ENCODE measurements at regions not wholly inside any gene's neighbourhood (a gene's known extent, or its start where the extent isn't known, plus 50 kb on each side); places are given as distances from the start of the nearest gene placed in this dataset.

GRCh38 chrX:128365492-128365891 lies 313.3 kb upstream of the ACTRT1 start:
- DNase-seq, result no peak

GRCh38 chrX:128335671-128336070 lies 283.5 kb upstream of the ACTRT1 start:
- Histone ChIP-seq H3K36me3 (replicated peaks) (no peaks in the 10 kb centered on the region), H3K27me3 (replicated peaks) (no peaks in the 10 kb centered on the region), H3K27ac (no peak overlapping the region), H3K4me3 (ENCODE audit: low read depth, low read length) (no peak overlapping the region)
- no peak for DNase-seq
- TF ChIP-seq, protein P1, sequence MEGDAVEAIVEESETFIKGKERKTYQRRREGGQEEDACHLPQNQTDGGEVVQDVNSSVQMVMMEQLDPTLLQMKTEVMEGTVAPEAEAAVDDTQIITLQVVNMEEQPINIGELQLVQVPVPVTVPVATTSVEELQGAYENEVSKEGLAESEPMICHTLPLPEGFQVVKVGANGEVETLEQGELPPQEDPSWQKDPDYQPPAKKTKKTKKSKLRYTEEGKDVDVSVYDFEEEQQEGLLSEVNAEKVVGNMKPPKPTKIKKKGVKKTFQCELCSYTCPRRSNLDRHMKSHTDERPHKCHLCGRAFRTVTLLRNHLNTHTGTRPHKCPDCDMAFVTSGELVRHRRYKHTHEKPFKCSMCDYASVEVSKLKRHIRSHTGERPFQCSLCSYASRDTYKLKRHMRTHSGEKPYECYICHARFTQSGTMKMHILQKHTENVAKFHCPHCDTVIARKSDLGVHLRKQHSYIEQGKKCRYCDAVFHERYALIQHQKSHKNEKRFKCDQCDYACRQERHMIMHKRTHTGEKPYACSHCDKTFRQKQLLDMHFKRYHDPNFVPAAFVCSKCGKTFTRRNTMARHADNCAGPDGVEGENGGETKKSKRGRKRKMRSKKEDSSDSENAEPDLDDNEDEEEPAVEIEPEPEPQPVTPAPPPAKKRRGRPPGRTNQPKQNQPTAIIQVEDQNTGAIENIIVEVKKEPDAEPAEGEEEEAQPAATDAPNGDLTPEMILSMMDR (IDR thresholded peaks at IDR 0.05; ENCODE audit: low read depth, low read length, missing control alignments), result no peak
- in situ Hi-C loops (cut with HindIII; ENCODE audit: low pct_ligation_motif_present, low sequenced_read_pairs), result no loop called here

More at GRCh38 chrX:128365492-128365891, 313.3 kb upstream of the ACTRT1 start:
- Histone ChIP-seq H3K27ac (no peak overlapping the region), H3K4me3 (ENCODE audit: low read depth, low read length) (no peak overlapping the region), H3K27me3 (replicated peaks) (no peaks in the 10 kb centered on the region), H3K36me3 (replicated peaks) (no peaks in the 10 kb centered on the region)
- TF ChIP-seq, protein P1 (IDR thresholded peaks at IDR 0.05; ENCODE audit: low read depth, low read length, missing control alignments), result no peak
- in situ Hi-C loops (cut with HindIII; ENCODE audit: low pct_ligation_motif_present, low sequenced_read_pairs), result no loop called here

DNA sequence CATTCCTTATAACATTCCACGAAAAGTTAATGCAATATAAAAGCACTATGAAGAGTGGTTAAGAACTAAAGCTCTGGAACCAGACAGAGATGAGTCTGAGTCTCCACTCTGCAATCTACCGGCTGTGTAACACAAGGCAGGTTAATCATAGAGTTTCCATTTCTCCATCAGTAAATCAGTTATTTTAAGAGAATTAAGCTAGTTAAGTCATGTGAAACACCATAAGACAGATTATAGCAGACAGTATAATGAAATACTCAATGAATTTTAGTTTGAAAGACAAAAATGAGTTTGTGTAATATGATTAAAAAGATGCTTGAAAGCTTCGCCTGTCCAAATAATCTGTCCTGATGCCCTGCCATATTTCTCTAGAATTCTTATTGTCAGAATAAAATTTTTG lies 282.6 kb upstream of the ACTRT1 start:
- Histone ChIP-seq H3K27me3 (replicated peaks) (no peaks in the 10 kb centered on the region), H3K4me3 (ENCODE audit: low read depth, low read length) (no peak overlapping the region), H3K36me3 (replicated peaks) (no peaks in the 10 kb centered on the region), H3K27ac (no peak overlapping the region)
- no peak for DNase-seq
- TF ChIP-seq, protein P1 (IDR thresholded peaks at IDR 0.05; ENCODE audit: low read depth, low read length, missing control alignments), result no peak
- in situ Hi-C loops (cut with HindIII; ENCODE audit: low pct_ligation_motif_present, low sequenced_read_pairs), result no loop called here

DNA sequence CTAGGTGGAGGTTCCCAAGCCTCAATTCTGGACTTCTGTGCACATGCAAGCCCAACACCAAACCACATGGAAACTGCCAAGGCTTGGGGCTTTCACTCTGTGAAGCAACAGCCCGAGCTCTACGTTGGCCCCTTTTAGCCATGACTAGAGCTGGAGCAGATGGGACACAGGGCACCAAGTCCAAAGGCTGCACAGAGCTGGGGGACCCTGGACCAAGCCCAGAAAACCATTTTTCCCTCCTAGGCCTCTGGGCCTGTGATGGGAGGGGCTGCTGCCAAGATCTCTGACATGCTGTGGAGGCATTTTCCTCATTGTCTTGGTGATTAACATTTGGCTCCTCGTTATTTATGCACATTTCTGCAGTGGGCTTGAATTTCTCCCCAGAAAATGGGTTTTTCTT lies 258.7 kb upstream of the ACTRT1 start:
- no peak overlapping the region for H3K27ac ChIP-seq

GRCh38 chrX:128309311-128309710 lies 257.1 kb upstream of the ACTRT1 start:
- Histone ChIP-seq H3K4me3 (ENCODE audit: low read depth, low read length) (no peak overlapping the region), H3K36me3 (replicated peaks) (no peaks in the 10 kb centered on the region), H3K27ac (no peak overlapping the region), H3K27me3 (replicated peaks) (no peaks in the 10 kb centered on the region)
- TF ChIP-seq, protein P1 (IDR thresholded peaks at IDR 0.05; ENCODE audit: low read depth, low read length, missing control alignments), result no peak
- in situ Hi-C loops (cut with HindIII; ENCODE audit: low pct_ligation_motif_present, low sequenced_read_pairs), result no loop called here
- no peak for DNase-seq

More for the DNA sequence above, 258.7 kb upstream of the ACTRT1 start:
- TF ChIP-seq, protein P1 (IDR thresholded peaks at IDR 0.05; ENCODE audit: low read depth, low read length, missing control alignments), result no peak
- H3K27me3 ChIP-seq (replicated peaks), result no peaks in the 10 kb centered on the region
- in situ Hi-C loops (cut with HindIII; ENCODE audit: low pct_ligation_motif_present, low sequenced_read_pairs), result no loop called here
- DNase-seq, result no peak
- no peaks in the 10 kb centered on the region for H3K36me3 ChIP-seq (replicated peaks)
- no peak overlapping the region for H3K4me3 ChIP-seq (ENCODE audit: low read depth, low read length)

- in situ Hi-C loops (cut with HindIII; ENCODE audit: low pct_ligation_motif_present, low sequenced_read_pairs), result no loop called here
- TF ChIP-seq, protein P1 (IDR thresholded peaks at IDR 0.05; ENCODE audit: low read depth, low read length, missing control alignments), result no peak
- no peak for DNase-seq
- H3K4me3 ChIP-seq (ENCODE audit: low read depth, low read length), result no peak overlapping the region
- H3K36me3 ChIP-seq (replicated peaks), result no peaks in the 10 kb centered on the region
- H3K27me3 ChIP-seq (replicated peaks), result no peaks in the 10 kb centered on the region
- no peak overlapping the region for H3K27ac ChIP-seq
Measured at GRCh38 chrX:128294198-128294597, 242.0 kb upstream of the ACTRT1 start.
